ENCODE measurements at regions not wholly inside any gene's neighbourhood (a gene's known extent, or its start where the extent isn't known, plus 50 kb on each side); places are given as distances from the start of the nearest gene placed in this dataset.
"Not testable (repeated sequence)": the region's sequence is repeated elsewhere in the genome, so short reads cannot be mapped to it uniquely, and the experiment has no call there.

GRCh38 chr9:108049026-108049607 lies 559.5 kb upstream of the KLF4 start:
- intact Hi-C loops (cut with micrococcal nuclease) = no loop called here

GRCh38 chr9:108048406-108049025 lies 558.9 kb upstream of the KLF4 start:
- intact Hi-C loops (cut with micrococcal nuclease) = no loop called here

GRCh38 chr9:108047777-108048176 lies 558.2 kb upstream of the KLF4 start:
- intact Hi-C loops (cut with micrococcal nuclease) = not testable (repeated sequence)

- intact Hi-C loops (cut with micrococcal nuclease) = no loop called here
Observed at GRCh38 chr9:108047264-108047663, 557.7 kb upstream of the KLF4 start.

GRCh38 chr9:108045851-108046250 lies 556.3 kb upstream of the KLF4 start:
- intact Hi-C loops (cut with micrococcal nuclease) = no loop called here

- intact Hi-C loops (cut with micrococcal nuclease) = no loop called here
Observed at GRCh38 chr9:108043585-108043984, 554.0 kb upstream of the KLF4 start.

GRCh38 chr9:108041551-108041950 lies 552.0 kb upstream of the KLF4 start:
- intact Hi-C loops (cut with micrococcal nuclease) = no loop called here

- intact Hi-C loops (cut with micrococcal nuclease) = no loop called here
Observed at GRCh38 chr9:108040783-108041182, 551.2 kb upstream of the KLF4 start.

GRCh38 chr9:108039493-108039892 lies 549.9 kb upstream of the KLF4 start:
- intact Hi-C loops (cut with micrococcal nuclease) = no loop called here

- intact Hi-C loops (cut with micrococcal nuclease) = no loop called here
Observed at GRCh38 chr9:108039012-108039411, 549.4 kb upstream of the KLF4 start.

GRCh38 chr9:108035487-108035886 lies 545.9 kb upstream of the KLF4 start:
- intact Hi-C loops (cut with micrococcal nuclease) = no loop called here

- intact Hi-C loops (cut with micrococcal nuclease) = no loop called here
Observed at GRCh38 chr9:108033976-108034964, 544.7 kb upstream of the KLF4 start.

GRCh38 chr9:108032079-108032478 lies 542.5 kb upstream of the KLF4 start:
- intact Hi-C loops (cut with micrococcal nuclease) = not testable (repeated sequence)

- intact Hi-C loops (cut with micrococcal nuclease) = not testable (repeated sequence)
Observed at GRCh38 chr9:108031221-108031620, 541.7 kb upstream of the KLF4 start.

- intact Hi-C loops (cut with micrococcal nuclease) = not testable (repeated sequence)
Observed at GRCh38 chr9:108026718-108027117, 537.1 kb upstream of the KLF4 start.

- intact Hi-C loops (cut with micrococcal nuclease) = no loop called here
Observed at GRCh38 chr9:108024604-108025003, 535.0 kb upstream of the KLF4 start.

- intact Hi-C loops (cut with micrococcal nuclease) = no loop called here
Observed at GRCh38 chr9:108022246-108022935, 532.8 kb upstream of the KLF4 start.

- intact Hi-C loops (cut with micrococcal nuclease) = no loop called here
Observed at GRCh38 chr9:108021096-108021710, 531.6 kb upstream of the KLF4 start.

GRCh38 chr9:108019821-108020220 lies 530.3 kb upstream of the KLF4 start:
- intact Hi-C loops (cut with micrococcal nuclease) = no loop called here

- intact Hi-C loops (cut with micrococcal nuclease) = no loop called here
Observed at GRCh38 chr9:108017671-108018070, 528.1 kb upstream of the KLF4 start.

- intact Hi-C loops (cut with micrococcal nuclease) = no loop called here
Observed at GRCh38 chr9:108016446-108016845, 526.9 kb upstream of the KLF4 start.

All from T-helper 2 cell treated with Interferon-gamma antibody and Interleukin-4, amounts not matched to agents 100 ng/mL and 5 ng/mL, for 36 hours (primary cell).